ENCODE measurements at regions not wholly inside any gene's neighbourhood (a gene's known extent, or its start where the extent isn't known, plus 50 kb on each side); places are given as distances from the start of the nearest gene placed in this dataset.

GRCh38 chr12:59260202-59260601 is 335.6 kb upstream of the SLC16A7 start:
- TF ChIP-seq CTCF (IDR thresholded peaks at IDR 0.05): no peak
- TF ChIP-seq POLR2A (IDR thresholded peaks at IDR 0.05): no peak

All from esophagus squamous epithelium (tissue), 4 donors.